ENCODE measurements at regions not wholly inside any gene's neighbourhood (a gene's known extent, or its start where the extent isn't known, plus 50 kb on each side); places are given as distances from the start of the nearest gene placed in this dataset.

DNA sequence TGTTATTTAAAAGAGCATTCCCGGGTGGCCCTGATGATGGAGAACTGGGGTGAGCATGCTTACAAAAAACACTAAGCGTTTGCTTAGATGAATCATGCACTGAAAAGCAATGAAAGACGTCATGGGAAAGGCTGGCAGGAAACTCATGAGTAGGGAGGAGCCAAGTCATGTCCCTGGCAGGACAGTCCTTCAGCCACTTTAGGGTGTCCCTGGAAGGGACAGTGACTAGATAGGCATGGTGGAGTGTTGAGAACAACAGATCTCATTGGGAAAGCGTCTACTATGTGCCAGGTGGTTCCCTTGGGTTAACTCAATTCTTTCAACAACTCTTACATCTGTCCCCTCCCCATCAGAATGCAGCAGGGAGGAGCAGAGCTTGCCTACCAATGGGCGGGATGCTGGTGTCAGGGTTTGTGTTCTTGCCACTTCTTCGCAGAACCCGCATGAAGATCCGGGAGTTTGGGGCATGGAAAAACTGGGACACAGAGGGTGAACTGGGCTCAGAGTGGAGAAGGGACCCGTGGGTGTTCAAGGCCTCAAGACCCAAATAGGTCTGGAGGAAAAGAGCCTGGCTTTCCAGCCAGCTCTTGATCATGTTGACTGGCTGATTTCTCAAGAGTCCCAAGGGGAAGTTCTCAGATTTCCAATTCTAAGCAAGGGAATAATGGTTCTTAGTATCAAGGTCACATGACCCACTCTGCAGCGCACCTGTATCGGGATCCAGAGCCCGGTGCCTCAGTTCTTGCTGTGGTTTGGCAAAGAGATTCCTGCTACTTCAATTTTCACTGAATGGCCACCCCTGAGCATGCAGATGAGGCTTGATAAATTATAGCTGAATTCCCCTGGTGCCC is 653.9 kb upstream of the TBX3 start:
- TF ChIP-seq, protein P1, sequence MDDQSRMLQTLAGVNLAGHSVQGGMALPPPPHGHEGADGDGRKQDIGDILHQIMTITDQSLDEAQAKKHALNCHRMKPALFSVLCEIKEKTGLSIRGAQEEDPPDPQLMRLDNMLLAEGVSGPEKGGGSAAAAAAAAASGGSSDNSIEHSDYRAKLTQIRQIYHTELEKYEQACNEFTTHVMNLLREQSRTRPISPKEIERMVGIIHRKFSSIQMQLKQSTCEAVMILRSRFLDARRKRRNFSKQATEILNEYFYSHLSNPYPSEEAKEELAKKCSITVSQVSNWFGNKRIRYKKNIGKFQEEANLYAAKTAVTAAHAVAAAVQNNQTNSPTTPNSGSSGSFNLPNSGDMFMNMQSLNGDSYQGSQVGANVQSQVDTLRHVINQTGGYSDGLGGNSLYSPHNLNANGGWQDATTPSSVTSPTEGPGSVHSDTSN (IDR thresholded peaks at IDR 0.05), result no peak
- TF ChIP-seq SIN3A (IDR thresholded peaks at IDR 0.05; ENCODE audit: borderline replicate concordance, low read depth, low read length) (no peak), YY1 (IDR thresholded peaks at IDR 0.05; ENCODE audit: low read depth) (no peak)

Measured in SK-N-SH (cell line).